ENCODE measurements at regions not wholly inside any gene's neighbourhood (a gene's known extent, or its start where the extent isn't known, plus 50 kb on each side); places are given as distances from the start of the nearest gene placed in this dataset.

DNA sequence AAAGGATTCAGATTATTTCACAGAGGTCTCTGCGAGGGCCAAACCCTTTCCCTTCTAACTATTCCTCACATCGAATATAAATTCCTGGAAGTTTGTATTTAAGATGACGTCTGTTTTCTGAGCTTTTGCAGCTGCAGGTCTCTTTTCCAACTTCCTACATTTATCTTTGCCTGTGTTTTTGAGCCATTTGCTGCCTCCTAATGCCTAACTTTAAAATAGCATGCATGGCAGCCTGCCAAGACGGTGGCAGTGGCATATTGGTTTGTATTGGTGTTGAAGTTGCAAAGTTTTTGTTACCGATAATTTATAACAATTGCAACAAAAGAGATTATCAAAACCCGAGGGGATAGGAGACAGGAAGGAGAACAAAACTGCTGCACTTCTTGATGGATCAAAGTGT is 187.1 kb upstream of the DNAJC19 start:
- TF ChIP-seq, protein P1, sequence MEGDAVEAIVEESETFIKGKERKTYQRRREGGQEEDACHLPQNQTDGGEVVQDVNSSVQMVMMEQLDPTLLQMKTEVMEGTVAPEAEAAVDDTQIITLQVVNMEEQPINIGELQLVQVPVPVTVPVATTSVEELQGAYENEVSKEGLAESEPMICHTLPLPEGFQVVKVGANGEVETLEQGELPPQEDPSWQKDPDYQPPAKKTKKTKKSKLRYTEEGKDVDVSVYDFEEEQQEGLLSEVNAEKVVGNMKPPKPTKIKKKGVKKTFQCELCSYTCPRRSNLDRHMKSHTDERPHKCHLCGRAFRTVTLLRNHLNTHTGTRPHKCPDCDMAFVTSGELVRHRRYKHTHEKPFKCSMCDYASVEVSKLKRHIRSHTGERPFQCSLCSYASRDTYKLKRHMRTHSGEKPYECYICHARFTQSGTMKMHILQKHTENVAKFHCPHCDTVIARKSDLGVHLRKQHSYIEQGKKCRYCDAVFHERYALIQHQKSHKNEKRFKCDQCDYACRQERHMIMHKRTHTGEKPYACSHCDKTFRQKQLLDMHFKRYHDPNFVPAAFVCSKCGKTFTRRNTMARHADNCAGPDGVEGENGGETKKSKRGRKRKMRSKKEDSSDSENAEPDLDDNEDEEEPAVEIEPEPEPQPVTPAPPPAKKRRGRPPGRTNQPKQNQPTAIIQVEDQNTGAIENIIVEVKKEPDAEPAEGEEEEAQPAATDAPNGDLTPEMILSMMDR (IDR thresholded peaks at IDR 0.05), result peak; percentile 24 to 50
- no peak for TF ChIP-seq POLR2AphosphoS5 (IDR thresholded peaks at IDR 0.05)
